ENCODE measurements at regions not wholly inside any gene's neighbourhood (a gene's known extent, or its start where the extent isn't known, plus 50 kb on each side); places are given as distances from the start of the nearest gene placed in this dataset.

DNA sequence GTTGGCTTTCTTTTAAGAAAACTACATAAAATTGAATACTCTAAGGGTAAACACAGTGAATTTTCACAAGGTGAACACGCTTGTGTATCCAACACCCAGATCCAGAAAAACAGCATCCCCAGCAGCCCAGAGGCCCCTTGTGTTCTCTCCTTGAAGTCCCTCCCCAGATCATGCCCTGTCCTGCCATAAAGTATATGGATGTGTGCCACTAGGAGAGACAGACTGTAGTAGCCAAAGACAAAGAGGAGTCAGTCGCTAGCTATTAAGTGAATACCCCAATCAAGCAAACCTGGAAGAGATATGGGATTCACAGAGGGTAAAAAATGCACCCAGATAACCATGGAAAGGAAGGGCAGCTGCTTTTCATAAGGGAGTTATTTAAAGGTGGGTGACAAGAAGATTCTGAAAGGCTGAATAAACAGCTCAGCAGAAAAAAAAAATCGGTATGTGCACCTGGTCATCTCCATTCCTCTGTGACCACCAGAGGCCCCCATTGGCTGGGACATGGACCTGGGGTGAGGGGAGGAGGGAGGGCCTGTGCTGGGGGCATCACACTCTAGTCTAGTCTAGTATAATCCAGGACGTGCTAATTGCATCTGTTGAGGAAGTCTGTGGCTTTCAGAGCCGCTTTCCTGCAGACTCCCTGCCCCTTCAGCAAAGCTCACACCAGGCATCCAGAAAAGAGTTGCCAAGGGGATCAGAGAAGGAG is 167.3 kb upstream of the NDN start (continued):
- TF ChIP-seq, protein P1, sequence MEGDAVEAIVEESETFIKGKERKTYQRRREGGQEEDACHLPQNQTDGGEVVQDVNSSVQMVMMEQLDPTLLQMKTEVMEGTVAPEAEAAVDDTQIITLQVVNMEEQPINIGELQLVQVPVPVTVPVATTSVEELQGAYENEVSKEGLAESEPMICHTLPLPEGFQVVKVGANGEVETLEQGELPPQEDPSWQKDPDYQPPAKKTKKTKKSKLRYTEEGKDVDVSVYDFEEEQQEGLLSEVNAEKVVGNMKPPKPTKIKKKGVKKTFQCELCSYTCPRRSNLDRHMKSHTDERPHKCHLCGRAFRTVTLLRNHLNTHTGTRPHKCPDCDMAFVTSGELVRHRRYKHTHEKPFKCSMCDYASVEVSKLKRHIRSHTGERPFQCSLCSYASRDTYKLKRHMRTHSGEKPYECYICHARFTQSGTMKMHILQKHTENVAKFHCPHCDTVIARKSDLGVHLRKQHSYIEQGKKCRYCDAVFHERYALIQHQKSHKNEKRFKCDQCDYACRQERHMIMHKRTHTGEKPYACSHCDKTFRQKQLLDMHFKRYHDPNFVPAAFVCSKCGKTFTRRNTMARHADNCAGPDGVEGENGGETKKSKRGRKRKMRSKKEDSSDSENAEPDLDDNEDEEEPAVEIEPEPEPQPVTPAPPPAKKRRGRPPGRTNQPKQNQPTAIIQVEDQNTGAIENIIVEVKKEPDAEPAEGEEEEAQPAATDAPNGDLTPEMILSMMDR (IDR thresholded peaks at IDR 0.05 in 2 of 3, conservative IDR thresholded peaks at IDR 0.05 in 1 of 3; ENCODE audit: borderline replicate concordance in 1 of 3, insufficient read depth in 1 of 3, low read depth in 2 of 3, low read length in 2 of 3) = no peak
- TF ChIP-seq SP1 (IDR thresholded peaks at IDR 0.05; ENCODE audit: low read depth) (no peak), FOSL1 (IDR thresholded peaks at IDR 0.05; ENCODE audit: low read depth) (no peak)

- no peak overlapping the region for H3K4me2 ChIP-seq (ENCODE audit: low read length)
- CTCF ChIA-PET = no interaction called here
- RAD21 ChIA-PET (ENCODE audit: low non-redundant PET in 1 of 2, low total read pairs in 2 of 2, uncharacterized antibody in 2 of 2, unreplicated experiment in 2 of 2) = no interaction called here
- H3K9me2 ChIP-seq (ENCODE audit: insufficient read depth) = no peaks in the 10 kb centered on the region
- H3K9ac ChIP-seq (ENCODE audit: low read length) = no peak overlapping the region
- ATAC-seq (no peak), DNase-seq (ENCODE audit: low read depth, low spot score) (no peak)
- no peak overlapping the region for H2AFZ ChIP-seq (ENCODE audit: low read depth, low read length, poor library complexity, severe bottlenecking)
- POLR2A ChIA-PET = no interaction called here
- H3K9me3 ChIP-seq (ENCODE audit: control insufficient read depth in 1 of 2, insufficient read depth in 1 of 2, low read depth in 1 of 2, low read length in 2 of 2) = peaks cover 18 to 40% of the 10 kb centered on the region in 2 experiments; a peak in 2 of 4 replicates
- no TSS peak for BruUV-seq (replicated peaks)
- no peaks in the 10 kb centered on the region for H4K20me1 ChIP-seq (ENCODE audit: insufficient read depth)
- H3K27me3 ChIP-seq (ENCODE audit: insufficient read depth, low read length) = no peaks in the 10 kb centered on the region
- no peak overlapping the region for H3K27ac ChIP-seq (ENCODE audit: low read depth, low read length)
- H3K4me3 ChIP-seq (replicated peaks in 1 of 2; ENCODE audit: low read depth in 1 of 2, low read length in 2 of 2) = no peak overlapping the region
- H3K79me2 ChIP-seq (ENCODE audit: insufficient read depth, low read length) = no peaks in the 10 kb centered on the region
- no peaks in the 10 kb centered on the region for H3K36me3 ChIP-seq (ENCODE audit: control insufficient read depth in 1 of 2, insufficient read depth in 2 of 2, low read length in 2 of 2)
- intact Hi-C loops (cut with micrococcal nuclease) = no loop called here
- H3K4me1 ChIP-seq (ENCODE audit: control insufficient read depth in 1 of 2, insufficient read depth in 2 of 2, low read length in 2 of 2) = no peaks in the 10 kb centered on the region
- no peak for TF ChIP-seq SRF (IDR thresholded peaks at IDR 0.05; ENCODE audit: low read depth)
- TF ChIP-seq ZFX (IDR thresholded peaks at IDR 0.05) = no peak
- TF ChIP-seq, protein P2, sequence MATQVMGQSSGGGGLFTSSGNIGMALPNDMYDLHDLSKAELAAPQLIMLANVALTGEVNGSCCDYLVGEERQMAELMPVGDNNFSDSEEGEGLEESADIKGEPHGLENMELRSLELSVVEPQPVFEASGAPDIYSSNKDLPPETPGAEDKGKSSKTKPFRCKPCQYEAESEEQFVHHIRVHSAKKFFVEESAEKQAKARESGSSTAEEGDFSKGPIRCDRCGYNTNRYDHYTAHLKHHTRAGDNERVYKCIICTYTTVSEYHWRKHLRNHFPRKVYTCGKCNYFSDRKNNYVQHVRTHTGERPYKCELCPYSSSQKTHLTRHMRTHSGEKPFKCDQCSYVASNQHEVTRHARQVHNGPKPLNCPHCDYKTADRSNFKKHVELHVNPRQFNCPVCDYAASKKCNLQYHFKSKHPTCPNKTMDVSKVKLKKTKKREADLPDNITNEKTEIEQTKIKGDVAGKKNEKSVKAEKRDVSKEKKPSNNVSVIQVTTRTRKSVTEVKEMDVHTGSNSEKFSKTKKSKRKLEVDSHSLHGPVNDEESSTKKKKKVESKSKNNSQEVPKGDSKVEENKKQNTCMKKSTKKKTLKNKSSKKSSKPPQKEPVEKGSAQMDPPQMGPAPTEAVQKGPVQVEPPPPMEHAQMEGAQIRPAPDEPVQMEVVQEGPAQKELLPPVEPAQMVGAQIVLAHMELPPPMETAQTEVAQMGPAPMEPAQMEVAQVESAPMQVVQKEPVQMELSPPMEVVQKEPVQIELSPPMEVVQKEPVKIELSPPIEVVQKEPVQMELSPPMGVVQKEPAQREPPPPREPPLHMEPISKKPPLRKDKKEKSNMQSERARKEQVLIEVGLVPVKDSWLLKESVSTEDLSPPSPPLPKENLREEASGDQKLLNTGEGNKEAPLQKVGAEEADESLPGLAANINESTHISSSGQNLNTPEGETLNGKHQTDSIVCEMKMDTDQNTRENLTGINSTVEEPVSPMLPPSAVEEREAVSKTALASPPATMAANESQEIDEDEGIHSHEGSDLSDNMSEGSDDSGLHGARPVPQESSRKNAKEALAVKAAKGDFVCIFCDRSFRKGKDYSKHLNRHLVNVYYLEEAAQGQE (IDR thresholded peaks at IDR 0.05; ENCODE audit: low read depth) = no peak
- no peak for TF ChIP-seq EZH2 (IDR thresholded peaks at IDR 0.05)
- TF ChIP-seq, protein P3, sequence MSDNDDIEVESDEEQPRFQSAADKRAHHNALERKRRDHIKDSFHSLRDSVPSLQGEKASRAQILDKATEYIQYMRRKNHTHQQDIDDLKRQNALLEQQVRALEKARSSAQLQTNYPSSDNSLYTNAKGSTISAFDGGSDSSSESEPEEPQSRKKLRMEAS (IDR thresholded peaks at IDR 0.05) = no peak
- no peak for TF ChIP-seq SP1 (IDR thresholded peaks at IDR 0.05; ENCODE audit: low read depth)
- TF ChIP-seq CBX3 (IDR thresholded peaks at IDR 0.05; ENCODE audit: low read depth) = no peak
- TF ChIP-seq, protein P4, sequence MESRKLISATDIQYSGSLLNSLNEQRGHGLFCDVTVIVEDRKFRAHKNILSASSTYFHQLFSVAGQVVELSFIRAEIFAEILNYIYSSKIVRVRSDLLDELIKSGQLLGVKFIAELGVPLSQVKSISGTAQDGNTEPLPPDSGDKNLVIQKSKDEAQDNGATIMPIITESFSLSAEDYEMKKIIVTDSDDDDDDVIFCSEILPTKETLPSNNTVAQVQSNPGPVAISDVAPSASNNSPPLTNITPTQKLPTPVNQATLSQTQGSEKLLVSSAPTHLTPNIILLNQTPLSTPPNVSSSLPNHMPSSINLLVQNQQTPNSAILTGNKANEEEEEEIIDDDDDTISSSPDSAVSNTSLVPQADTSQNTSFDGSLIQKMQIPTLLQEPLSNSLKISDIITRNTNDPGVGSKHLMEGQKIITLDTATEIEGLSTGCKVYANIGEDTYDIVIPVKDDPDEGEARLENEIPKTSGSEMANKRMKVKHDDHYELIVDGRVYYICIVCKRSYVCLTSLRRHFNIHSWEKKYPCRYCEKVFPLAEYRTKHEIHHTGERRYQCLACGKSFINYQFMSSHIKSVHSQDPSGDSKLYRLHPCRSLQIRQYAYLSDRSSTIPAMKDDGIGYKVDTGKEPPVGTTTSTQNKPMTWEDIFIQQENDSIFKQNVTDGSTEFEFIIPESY (IDR thresholded peaks at IDR 0.05; ENCODE audit: extremely low read depth, insufficient replicate concordance, low read length) = no peak
- no peak for TF ChIP-seq POLR2A (IDR thresholded peaks at IDR 0.05; ENCODE audit: borderline replicate concordance, extremely low read depth, insufficient read depth, insufficient read length)
- no peak for TF ChIP-seq FOSL1 (IDR thresholded peaks at IDR 0.05; ENCODE audit: low read depth)
- TF ChIP-seq YY1 (IDR thresholded peaks at IDR 0.05; ENCODE audit: extremely low read depth, insufficient replicate concordance, low read depth, low read length) = no peak
- TF ChIP-seq EZH2phosphoT487 (IDR thresholded peaks at IDR 0.05; ENCODE audit: borderline replicate concordance) = no peak
Observed at GRCh38 chr15:23854912-23855659, 168.0 kb upstream of the NDN start.

Data from HCT116 (cell line).